Left kidney (tissue), 1 donor: ENCODE measurements at regions not wholly inside any gene's neighbourhood (a gene's known extent, or its start where the extent isn't known, plus 50 kb on each side); places are given as distances from the start of the nearest gene placed in this dataset.

ENCODE experiments used
- DNase-seq: peaks from one replicate; pipeline ENCODE4 v3.0.0-alpha.2; 2013

DNA sequence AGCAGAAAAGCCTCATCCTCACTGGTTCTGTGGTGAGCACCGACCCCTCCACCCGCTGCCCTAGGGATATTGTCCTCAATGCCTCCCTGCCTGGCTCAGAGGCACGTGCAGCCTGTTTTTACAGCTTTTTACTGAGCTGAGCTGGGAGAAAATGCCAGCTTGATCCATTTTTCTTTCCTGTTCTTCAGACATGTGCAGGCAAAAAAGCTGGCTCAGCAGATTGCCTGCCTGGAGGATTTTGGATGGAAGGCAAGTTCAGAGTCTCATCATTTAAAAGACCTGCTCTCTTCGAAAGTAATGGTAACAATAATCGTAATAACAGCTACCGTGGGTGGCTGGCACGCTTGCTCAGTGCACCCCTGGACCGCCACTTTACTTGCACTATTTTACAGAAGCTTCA lies 135.0 kb upstream of the SMIM23 start:
- no peak for DNase-seq

DNA sequence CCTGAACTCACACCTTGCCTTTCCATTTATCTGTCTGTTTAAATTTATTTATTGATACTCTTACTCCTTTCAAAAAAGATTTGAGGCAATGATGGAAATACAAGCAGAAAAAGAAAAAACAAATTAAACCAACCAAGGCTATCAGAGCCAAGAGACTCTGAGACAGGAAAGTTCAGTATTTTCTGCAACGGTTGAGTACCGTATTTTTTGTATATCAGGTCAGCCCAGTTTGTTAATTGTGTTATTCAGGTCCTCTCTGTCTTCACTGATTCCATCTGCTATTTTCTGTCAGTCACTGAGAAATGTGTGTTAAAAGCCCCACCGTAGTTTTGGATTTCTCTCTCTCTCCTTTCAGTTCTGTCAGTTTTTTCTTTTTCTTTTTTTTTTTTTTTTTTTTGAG lies 134.5 kb upstream of the SMIM23 start:
- DNase-seq: no peak

DNA sequence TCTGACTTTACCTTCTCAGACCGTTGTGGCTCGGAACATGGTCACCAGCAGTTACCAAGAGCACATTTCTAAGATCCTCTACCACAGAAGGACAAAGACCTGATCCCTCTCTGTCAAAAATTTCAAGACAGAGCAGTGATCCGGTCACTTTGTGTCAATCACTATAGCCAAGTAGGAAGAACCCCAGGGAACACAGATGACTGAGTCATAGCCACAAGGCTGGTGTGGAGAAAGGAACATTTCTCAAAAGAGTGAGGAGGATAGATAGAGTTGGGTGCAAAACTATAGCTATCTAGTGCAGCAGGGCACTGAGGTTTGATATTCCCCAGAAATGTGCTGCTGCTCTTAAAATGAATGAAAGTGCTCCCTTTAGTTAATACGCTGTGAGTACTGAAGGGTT lies 130.7 kb upstream of the SMIM23 start:
- DNase-seq: no peak

GRCh38 chr5:171657473-171657872 lies 128.1 kb upstream of the SMIM23 start:
- DNase-seq: no peak

- DNase-seq: no peak
Measured at GRCh38 chr5:171659896-171660295, 125.7 kb upstream of the SMIM23 start.

GRCh38 chr5:171660434-171660833 lies 125.2 kb upstream of the SMIM23 start:
- no peak for DNase-seq

DNA sequence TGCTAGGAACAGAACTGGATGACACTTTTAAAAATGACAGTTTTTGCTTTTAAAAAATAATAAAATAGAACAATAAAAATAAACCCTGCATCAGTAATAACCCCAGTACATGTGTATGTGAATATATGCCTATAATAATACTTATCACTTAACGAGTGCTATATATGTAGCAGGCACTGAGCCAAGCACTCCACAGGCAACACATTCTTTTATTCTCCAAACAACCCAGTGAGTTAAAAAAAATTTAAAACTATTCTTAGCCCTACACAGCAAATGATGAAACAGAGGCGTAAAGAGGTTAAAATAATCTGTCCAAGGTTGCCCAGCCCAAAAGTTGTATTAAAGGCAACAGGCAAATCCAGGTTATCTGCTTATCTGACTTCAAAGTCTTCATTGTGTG lies 124.5 kb upstream of the SMIM23 start:
- no peak for DNase-seq

GRCh38 chr5:171663311-171664085 lies 122.1 kb upstream of the SMIM23 start:
- no peak for DNase-seq

DNA sequence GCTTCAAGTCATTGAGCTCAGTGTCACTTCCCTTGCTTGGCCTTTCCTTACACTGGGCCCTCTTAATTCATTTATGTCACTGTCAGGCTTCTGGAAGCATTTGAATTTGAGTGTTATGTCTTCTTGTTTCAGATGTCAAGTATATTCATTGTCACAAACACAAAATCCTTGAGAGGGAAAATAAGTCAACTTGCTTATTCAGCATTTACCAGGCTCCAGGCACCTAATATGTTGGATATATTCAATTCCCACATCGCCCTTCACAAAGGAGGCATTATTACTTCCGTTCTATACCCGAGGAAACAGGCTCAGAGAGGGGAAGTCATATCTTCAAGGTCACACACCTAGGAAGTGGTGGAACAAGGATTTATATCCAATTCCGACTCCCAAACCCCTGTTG lies 121.1 kb upstream of the SMIM23 start:
- DNase-seq: no peak

GRCh38 chr5:171666815-171667214 lies 118.8 kb upstream of the SMIM23 start:
- DNase-seq: no peak

DNA sequence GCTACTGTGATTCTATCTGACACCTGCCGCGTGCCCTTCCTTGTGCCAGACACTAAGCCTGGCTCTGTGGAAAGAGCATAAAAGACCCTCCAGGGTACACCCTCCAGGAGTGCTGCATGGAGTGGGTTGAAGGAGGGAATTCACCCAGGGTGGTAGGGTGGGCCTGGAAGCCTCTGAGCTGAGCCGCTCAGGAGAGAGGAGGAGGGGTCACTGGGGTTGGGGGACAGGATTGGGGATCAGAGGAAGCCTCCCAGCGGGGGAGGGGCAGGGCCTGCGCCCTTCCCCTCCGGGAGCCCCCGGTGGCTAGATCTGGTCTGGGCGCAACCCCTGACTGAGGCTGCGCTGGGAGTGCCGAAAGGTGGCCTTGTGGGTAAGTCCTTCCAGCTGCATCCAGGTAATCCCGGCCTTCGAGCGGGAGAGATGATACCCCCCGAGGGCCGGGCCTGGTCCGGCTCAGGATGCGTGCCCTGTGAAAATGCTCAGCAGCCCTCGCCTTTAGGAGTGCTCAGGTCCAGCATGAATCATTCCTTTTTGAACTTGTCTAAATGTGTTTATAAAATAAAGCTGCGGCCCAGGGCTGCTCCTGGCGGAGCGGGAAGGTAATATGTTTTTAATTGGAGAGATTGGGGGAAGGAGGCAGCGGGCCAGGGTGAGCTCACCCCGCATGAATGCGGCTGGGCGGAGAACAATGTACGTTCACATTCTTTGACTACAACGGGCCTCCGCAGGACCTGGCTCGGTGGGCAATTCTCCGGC lies 118.1 kb upstream of the SMIM23 start:
- peak; percentile 48 for DNase-seq

DNA sequence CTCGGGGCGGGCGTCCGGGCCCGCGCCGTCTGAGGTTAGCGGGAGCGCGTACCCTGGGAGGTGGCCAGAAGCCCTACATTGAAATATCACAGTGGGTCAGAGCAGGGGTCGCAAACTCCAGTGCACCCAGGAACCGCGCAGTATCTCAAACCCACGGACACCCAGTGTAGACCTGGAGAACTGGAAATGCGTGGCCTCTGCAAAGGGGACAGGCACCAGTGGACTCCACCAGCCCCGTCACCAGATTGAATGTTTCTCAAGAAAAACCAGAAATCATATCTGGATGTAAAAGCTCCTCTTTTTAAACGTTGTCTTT lies 117.6 kb upstream of the SMIM23 start:
- no peak for DNase-seq

GRCh38 chr5:171669571-171669970 lies 116.0 kb upstream of the SMIM23 start:
- no peak for DNase-seq

- DNase-seq: no peak
Measured at GRCh38 chr5:171672556-171672955, 113.1 kb upstream of the SMIM23 start.

DNA sequence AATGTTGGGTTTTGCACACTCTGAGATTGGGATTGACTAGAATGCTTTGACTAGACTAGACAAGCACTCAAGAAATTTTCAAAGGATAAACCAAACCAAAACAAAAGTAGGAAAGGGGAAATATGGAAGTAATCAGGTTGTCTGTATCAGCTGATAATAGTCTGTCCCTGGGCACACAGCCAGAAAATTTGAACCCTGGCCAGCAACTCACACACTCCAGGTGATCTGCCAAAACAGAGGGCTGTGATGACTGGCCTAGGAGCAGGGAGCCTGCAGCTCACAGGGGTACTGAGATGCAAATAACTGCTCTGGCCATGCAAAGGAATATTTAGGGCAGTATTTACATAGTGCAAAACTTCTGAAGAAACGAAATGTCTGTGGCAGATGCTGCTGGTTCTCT lies 112.3 kb upstream of the SMIM23 start:
- no peak for DNase-seq

DNA sequence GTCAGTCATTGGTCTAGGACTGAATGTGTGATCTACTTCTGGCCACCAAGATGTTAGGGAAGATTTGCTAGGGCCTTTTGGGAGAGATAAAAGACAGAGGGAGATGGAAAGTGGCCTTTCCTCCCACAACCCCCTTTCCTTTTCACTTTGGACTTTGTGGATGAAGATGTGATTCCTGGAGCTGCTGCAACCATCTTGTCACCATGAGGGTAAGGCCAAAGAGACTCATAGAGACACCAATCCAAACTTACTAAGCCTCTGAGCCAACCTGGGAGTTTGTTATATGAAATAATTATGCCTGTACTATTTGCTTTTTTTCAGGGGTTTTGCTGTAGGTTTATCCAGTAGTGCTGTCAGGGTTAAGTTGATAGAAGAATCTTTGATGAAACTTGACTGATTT lies 111.8 kb upstream of the SMIM23 start:
- no peak for DNase-seq

DNA sequence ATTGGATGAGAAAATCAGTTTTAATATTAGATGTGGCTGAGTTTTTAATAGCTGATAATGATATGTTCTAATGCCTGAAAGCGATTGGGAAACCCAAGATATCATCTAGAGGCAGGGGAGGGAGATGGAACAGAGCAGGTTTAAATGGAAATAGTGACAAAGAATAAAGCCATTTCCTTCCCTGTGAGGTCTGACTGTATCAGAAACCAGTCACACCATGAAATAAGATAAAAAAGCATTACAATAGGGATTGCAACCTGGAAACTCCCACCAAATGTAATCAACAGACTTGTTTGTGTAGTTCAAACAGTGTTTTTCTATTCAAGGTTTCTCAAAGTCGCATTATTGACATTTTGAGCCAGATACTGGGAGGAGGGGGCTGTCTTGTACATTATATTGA lies 110.1 kb upstream of the SMIM23 start:
- no peak for DNase-seq

DNA sequence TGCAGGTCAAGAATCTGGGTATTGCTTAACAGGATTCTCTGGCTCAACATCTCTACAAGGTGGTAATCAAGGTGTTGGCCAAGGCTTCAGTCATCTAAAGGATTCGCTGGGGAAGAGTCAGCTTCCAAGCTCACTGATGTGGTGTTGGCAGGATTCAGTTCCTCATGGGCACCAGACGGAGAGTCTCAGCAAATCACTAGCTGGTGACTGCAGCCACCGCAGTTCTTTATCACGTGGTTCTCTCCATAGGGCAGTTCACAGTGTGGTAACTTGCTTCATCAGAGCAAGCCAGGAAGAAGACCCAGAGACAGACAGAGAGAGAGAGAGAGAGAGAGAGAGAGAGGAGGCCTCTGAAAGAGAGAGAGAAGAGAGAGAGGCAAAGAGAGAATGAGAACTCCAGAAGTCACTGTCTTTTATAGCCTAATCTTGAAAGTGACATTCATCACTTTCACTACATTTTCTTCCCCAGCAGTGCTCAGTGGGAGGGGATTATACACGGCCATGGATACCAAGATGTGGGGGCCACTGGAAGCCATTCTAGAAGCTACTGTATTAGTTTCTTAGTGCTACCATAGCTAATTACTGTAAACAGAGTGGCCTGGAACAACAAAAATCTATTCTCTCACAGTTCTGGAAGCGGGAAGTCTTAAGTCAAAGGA lies 109.2 kb upstream of the SMIM23 start:
- no peak for DNase-seq

GRCh38 chr5:171678646-171679045 lies 107.0 kb upstream of the SMIM23 start:
- no peak for DNase-seq

DNA sequence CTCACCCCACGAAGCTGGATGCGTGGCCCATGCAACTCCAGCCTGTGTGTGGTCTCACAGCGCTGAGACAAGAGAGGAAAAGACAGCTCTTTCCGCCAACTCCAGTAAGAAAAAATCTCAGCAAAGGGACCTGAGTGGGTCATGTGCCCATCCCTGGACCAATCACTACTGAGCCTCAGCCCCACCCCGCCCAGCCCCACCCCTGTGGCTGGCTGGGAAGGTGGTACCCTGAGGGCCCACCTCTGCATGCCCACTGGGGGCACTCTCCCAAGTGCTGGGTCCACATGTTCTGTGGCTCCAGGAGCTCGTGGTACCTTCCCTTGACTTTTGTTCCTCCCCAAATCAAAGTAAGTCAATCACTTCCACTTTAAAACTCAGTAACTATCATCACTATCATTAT lies 105.1 kb upstream of the SMIM23 start:
- no peak for DNase-seq

- no peak for DNase-seq
Measured at GRCh38 chr5:171681061-171681460, 104.6 kb upstream of the SMIM23 start.

GRCh38 chr5:171681677-171682076 lies 103.9 kb upstream of the SMIM23 start:
- DNase-seq: no peak

- no peak for DNase-seq
Measured at GRCh38 chr5:171682801-171683200, 102.8 kb upstream of the SMIM23 start.

DNA sequence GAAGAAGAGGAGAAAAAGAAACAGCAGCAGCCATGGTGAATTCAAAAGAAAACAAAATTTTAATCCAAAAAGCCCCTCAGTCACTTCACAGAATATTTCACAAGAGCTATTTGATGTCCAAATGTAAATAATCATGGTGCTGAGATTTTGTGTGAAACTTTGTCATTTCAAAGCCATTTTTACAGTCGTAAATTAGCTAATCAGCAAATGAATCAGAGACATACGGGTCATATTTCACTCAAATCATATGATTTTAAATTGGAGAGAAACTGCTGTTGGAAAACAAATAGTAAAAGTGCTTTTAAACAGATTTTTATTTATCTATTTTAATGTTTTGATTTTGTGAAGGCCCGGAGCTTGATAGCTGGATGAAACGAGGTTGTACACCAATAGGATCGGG lies 101.4 kb upstream of the SMIM23 start:
- no peak for DNase-seq
